SK-N-SH (cell line): ENCODE measurements at regions not wholly inside any gene's neighbourhood (a gene's known extent, or its start where the extent isn't known, plus 50 kb on each side); places are given as distances from the start of the nearest gene placed in this dataset.

ENCODE experiments used
- CTCF ChIA-PET: fragments of 300-600, 350-600 bp; formaldehyde crosslinking; extraction: SDS; loops from one replicate; lab custom pipeline; 2021; lab: Yijun Ruan, JAX
- POLR2A ChIA-PET: fragments of 350-600 bp; sonication (Branson Sonifier 250); formaldehyde crosslinking; extraction: SDS; loops from one replicate; lab custom pipeline; 2020; ENCODE audit warnings: antibody characterized with exemption, inconsistent platforms; lab: Yijun Ruan, JAX
- DNase-seq: peaks from one replicate; pipeline ENCODE4 v3.0.0; 2012
- H2AFZ ChIP-seq: fragments of 200-600 bp; sonication (generic); 2 replicates; pipeline ENCODE4 v1.8.1; 2016; ENCODE audit warnings: antibody characterized with exemption, mild to moderate bottlenecking, low read depth
- H3F3A ChIP-seq: fragments of 200-600 bp; sonication (generic); replicated peaks from 2 replicates; pipeline ENCODE3; 2016; ENCODE audit warnings: antibody characterized with exemption, mild to moderate bottlenecking; ENCODE audit not compliant: insufficient read depth
- H3K27ac ChIP-seq, 2 experiments: fragments of 200-500 bp in 1 of 2; fragments of 200-600 bp in 1 of 2; sonication (Bioruptor generic) in 1 of 2; sonication (generic), shearing (Covaris generic) in 1 of 2; 2 replicates each; pipeline versions ENCODE4 v1.5.1 to v1.6.1; 2014 to 2016; ENCODE audit warnings: low read depth in 2 of 2, inconsistent platforms in 1 of 2, low read length in 1 of 2, mild to moderate bottlenecking in 1 of 2, mixed read lengths in 1 of 2
- H3K27me3 ChIP-seq: fragments of 200-600 bp; sonication (generic), shearing (Covaris generic); 2 replicates; pipeline ENCODE4 v1.6.1; 2016; ENCODE audit warnings: mixed run types; ENCODE audit not compliant: insufficient read depth
- H3K36me3 ChIP-seq, 2 experiments: fragments of 200-500 bp in 1 of 2; fragments of 200-600 bp in 1 of 2; sonication (Bioruptor generic) in 1 of 2; sonication (generic) in 1 of 2; replicated peaks in 1 of 2; 2 replicates each; pipeline versions ENCODE3 to v1.5.1; 2014 to 2016; ENCODE audit warnings: low read length in 1 of 2, mild to moderate bottlenecking in 1 of 2; ENCODE audit not compliant: insufficient read depth in 2 of 2, control insufficient read depth in 1 of 2
- H3K4me1 ChIP-seq, 2 experiments: fragments of 200-500 bp in 1 of 2; fragments of 200-600 bp in 1 of 2; sonication (Bioruptor generic) in 1 of 2; sonication (generic), shearing (Covaris generic) in 1 of 2; 2 replicates each; pipeline versions ENCODE4 v1.5.1 to v1.6.1; 2014 to 2016; ENCODE audit warnings: low read depth in 1 of 2, low read length in 1 of 2, mixed run types in 1 of 2; ENCODE audit not compliant: insufficient read depth in 2 of 2, control insufficient read depth in 1 of 2
- H3K4me2 ChIP-seq: fragments of 200-600 bp; sonication (generic), shearing (Covaris generic); 2 replicates; pipeline ENCODE4 v1.6.1; 2017; ENCODE audit warnings: mixed run types
- H3K4me3 ChIP-seq, 2 experiments: fragments of 200-500 bp in 1 of 2; fragments of 200-600 bp in 1 of 2; sonication (Bioruptor generic) in 1 of 2; sonication (generic), shearing (Covaris generic) in 1 of 2; 2 replicates each; pipeline versions ENCODE4 v1.5.1 to v1.8.1; 2014 to 2016; ENCODE audit warnings: low read depth in 2 of 2, inconsistent platforms in 1 of 2, low read length in 1 of 2, mild to moderate bottlenecking in 1 of 2, mixed read lengths in 1 of 2, moderate library complexity in 1 of 2
- H3K79me2 ChIP-seq: fragments of 200-600 bp; sonication (generic); 2 replicates; pipeline ENCODE4 v1.8.1; 2017; ENCODE audit warnings: mild to moderate bottlenecking; ENCODE audit not compliant: insufficient read depth
- H3K9ac ChIP-seq: fragments of 200-600 bp; sonication (generic); 2 replicates; pipeline ENCODE4 v1.6.1; 2017; ENCODE audit warnings: mixed run types
- H3K9me2 ChIP-seq: fragments of 200-600 bp; sonication (generic); 2 replicates; pipeline ENCODE4 v1.6.1; 2017; ENCODE audit warnings: mixed run types
- H3K9me3 ChIP-seq: fragments of 200-600 bp; sonication (generic); 2 replicates; pipeline ENCODE4 v1.6.1; 2017; ENCODE audit warnings: mixed run types, mild to moderate bottlenecking, moderate library complexity
- H4K20me1 ChIP-seq: fragments of 200-600 bp; sonication (generic); 2 replicates; pipeline ENCODE4 v1.6.1; 2017; ENCODE audit warnings: mild to moderate bottlenecking, mixed run types; ENCODE audit not compliant: insufficient read depth
- EP300 ChIP-seq, 2 experiments: IDR thresholded peaks; 2 replicates each; pipeline versions ENCODE4 v1.4.0 to v1.6.1; 2012; ENCODE audit warnings: borderline replicate concordance in 1 of 2, low read depth in 1 of 2, low read length in 1 of 2
- FOSL2 ChIP-seq: IDR thresholded peaks from 2 replicates; pipeline ENCODE4 v1.4.0; 2012; ENCODE audit warnings: low read depth, mild to moderate bottlenecking, moderate library complexity, borderline replicate concordance
- JUND ChIP-seq: IDR thresholded peaks from 2 replicates; pipeline ENCODE4 v1.4.0; 2012
- NFIC ChIP-seq: IDR thresholded peaks from 2 replicates; pipeline ENCODE4 v1.4.0; 2012; ENCODE audit warnings: borderline replicate concordance
- RXRA ChIP-seq: IDR thresholded peaks from 2 replicates; pipeline ENCODE4 v1.4.0; 2012; ENCODE audit warnings: low read depth, mild to moderate bottlenecking, borderline replicate concordance
- SMC3 ChIP-seq: IDR thresholded peaks from 2 replicates; pipeline ENCODE4 v1.6.1; 2012; ENCODE audit warnings: low read depth, low read length, improper control_type of control experiment
- TCF12 ChIP-seq: IDR thresholded peaks from 2 replicates; pipeline ENCODE4 v1.4.0; 2012
- TEAD4 ChIP-seq: IDR thresholded peaks from 2 replicates; pipeline ENCODE4 v1.4.0; 2012; ENCODE audit warnings: mild to moderate bottlenecking, borderline replicate concordance; ENCODE audit not compliant: insufficient read depth
- WGBS: methylation state at CpG from one replicate; pipeline ENCODE4 v1.1.6; 2017; ENCODE audit warnings: low lambda C conversion rate; 5-methylcytosine and 5-hydroxymethylcytosine counted together
- TF ChIP-seq, protein P1 (sequence below): fragments of 200-600 bp; sonication (generic); IDR thresholded peaks from 2 replicates; pipeline ENCODE4 v1.6.1; 2017; ENCODE audit warnings: antibody characterized with exemption, mild to moderate bottlenecking, moderate library complexity
- TF ChIP-seq, protein P2 (sequence below): IDR thresholded peaks from 2 replicates; pipeline ENCODE4 v1.4.0; 2012; ENCODE audit warnings: low read depth
- TF ChIP-seq, protein P3 (sequence below): IDR thresholded peaks from 2 replicates; pipeline ENCODE4; 2012

DNA sequence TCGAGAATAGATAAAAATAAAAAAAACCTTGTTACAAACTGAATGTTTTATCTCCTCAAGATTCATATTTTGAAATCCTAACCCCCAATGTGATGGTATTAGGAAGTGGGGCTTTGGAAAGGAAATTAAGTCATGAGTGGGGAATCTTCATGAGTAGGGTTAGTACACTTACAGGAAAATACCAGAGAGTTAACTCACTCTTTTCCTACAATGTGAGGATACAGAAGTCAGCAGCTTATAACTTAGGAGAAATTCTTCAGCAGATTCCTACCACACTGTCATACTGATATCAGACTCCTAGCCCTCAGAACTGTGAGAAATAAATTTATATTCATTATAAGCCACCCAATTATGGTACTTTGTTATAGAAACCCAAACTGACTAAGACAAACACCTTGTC, 453.1 kb downstream of the GBE1 start:
- Histone ChIP-seq H3K79me2 (no peaks in the 10 kb centered on the region), H2AFZ (peak overlapping the region; percentile 48; the same call in 1 of the 2 replicates), H3K27ac (peak overlapping the region in 1 of 2 experiments; percentile 36; a peak in 2 of 4 replicates), H3K4me3 (no peak overlapping the region), H3K9ac (no peak overlapping the region), H3K4me2 (peak overlapping the region; percentile 1; the same call in 1 of the 2 replicates), H3K9me2 (no peaks in the 10 kb centered on the region), H3K36me3 (no peaks in the 10 kb centered on the region), H3K4me1 (peaks cover 0 to 13% of the 10 kb centered on the region in 2 experiments; a peak in 2 of 4 replicates), H3K27me3 (no peaks in the 10 kb centered on the region)
- POLR2A ChIA-PET: no interaction called here
- CTCF ChIA-PET: interaction anchor here (0.6 to 1.5 kb wide), 2 partner anchors 13 to 25 kb away, joined by 3 read pairs; no protein-coding TSS in a partner anchor
- WGBS: 71% methylated on average over 1 of the region's 1 CpG
- DNase-seq: no peak
- no peak for TF ChIP-seq RXRA
- TF ChIP-seq, protein P1, sequence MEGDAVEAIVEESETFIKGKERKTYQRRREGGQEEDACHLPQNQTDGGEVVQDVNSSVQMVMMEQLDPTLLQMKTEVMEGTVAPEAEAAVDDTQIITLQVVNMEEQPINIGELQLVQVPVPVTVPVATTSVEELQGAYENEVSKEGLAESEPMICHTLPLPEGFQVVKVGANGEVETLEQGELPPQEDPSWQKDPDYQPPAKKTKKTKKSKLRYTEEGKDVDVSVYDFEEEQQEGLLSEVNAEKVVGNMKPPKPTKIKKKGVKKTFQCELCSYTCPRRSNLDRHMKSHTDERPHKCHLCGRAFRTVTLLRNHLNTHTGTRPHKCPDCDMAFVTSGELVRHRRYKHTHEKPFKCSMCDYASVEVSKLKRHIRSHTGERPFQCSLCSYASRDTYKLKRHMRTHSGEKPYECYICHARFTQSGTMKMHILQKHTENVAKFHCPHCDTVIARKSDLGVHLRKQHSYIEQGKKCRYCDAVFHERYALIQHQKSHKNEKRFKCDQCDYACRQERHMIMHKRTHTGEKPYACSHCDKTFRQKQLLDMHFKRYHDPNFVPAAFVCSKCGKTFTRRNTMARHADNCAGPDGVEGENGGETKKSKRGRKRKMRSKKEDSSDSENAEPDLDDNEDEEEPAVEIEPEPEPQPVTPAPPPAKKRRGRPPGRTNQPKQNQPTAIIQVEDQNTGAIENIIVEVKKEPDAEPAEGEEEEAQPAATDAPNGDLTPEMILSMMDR: no peak
- 0 out of 2 replicates have a peak, but pooled peaks have one; percentile 19 for TF ChIP-seq JUND
- TF ChIP-seq FOSL2: peak; percentile 43; the same call in 1 of the 2 replicates
- TF ChIP-seq, protein P2, sequence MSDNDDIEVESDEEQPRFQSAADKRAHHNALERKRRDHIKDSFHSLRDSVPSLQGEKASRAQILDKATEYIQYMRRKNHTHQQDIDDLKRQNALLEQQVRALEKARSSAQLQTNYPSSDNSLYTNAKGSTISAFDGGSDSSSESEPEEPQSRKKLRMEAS: no peak
- peak; percentile 48; the same call in 1 of the 2 replicates for TF ChIP-seq TEAD4
- peak; percentile 13; the same call in 1 of the 2 replicates for TF ChIP-seq TCF12
- no peak for TF ChIP-seq EP300 (IDR thresholded peaks at IDR 0.05; ENCODE audit: borderline replicate concordance in 1 of 2, low read depth in 1 of 2, low read length in 1 of 2)
- no peak for TF ChIP-seq NFIC
- no peak for TF ChIP-seq SMC3
- TF ChIP-seq, all 33 proteins: peak for 4
- Histone ChIP-seq H3K9me3 (no peaks in the 10 kb centered on the region), H3F3A (no peaks in the 10 kb centered on the region), H4K20me1 (no peaks in the 10 kb centered on the region)

DNA sequence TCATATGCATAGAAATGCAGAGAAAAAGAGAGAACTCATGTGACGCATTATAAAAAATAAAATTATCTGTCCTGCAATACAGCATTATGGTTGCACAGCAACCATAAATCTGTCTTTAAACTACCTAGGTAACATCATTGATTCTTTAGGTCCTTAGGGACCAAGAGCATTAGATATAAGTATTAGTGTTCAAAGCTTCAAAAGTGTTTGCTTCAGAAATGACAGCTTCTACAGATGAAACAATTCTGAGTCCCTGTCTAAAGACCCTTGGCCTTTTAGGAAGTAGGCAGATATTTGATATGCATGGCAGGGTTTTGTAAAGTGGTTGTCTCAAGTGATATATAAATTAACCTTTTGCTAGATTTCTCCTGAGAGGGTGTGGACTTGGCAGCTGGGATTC, 454.2 kb downstream of the GBE1 start:
- no peaks in the 10 kb centered on the region for H3K79me2 ChIP-seq
- no peaks in the 10 kb centered on the region for H3K9me2 ChIP-seq
- DNase-seq: no peak
- no peak overlapping the region for H3K4me3 ChIP-seq
- POLR2A ChIA-PET: no interaction called here
- no peak overlapping the region for H3K27ac ChIP-seq
- H3K4me1 ChIP-seq: peaks cover 2 to 13% of the 10 kb centered on the region in 2 experiments; a peak in 2 of 4 replicates
- TF ChIP-seq, protein P3, sequence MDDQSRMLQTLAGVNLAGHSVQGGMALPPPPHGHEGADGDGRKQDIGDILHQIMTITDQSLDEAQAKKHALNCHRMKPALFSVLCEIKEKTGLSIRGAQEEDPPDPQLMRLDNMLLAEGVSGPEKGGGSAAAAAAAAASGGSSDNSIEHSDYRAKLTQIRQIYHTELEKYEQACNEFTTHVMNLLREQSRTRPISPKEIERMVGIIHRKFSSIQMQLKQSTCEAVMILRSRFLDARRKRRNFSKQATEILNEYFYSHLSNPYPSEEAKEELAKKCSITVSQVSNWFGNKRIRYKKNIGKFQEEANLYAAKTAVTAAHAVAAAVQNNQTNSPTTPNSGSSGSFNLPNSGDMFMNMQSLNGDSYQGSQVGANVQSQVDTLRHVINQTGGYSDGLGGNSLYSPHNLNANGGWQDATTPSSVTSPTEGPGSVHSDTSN: no peak
- TF ChIP-seq TCF12 (no peak), EP300 (IDR thresholded peaks at IDR 0.05; ENCODE audit: borderline replicate concordance in 1 of 2, low read depth in 1 of 2, low read length in 1 of 2) (no peak)
- CTCF ChIA-PET: interaction anchor here (7.5 kb wide), 1 partner anchor 32 kb away, joined by 52 read pairs; no protein-coding TSS in a partner anchor
- H3K27me3 ChIP-seq: no peaks in the 10 kb centered on the region
- H2AFZ ChIP-seq: no peak overlapping the region
- H3K4me2 ChIP-seq: no peak overlapping the region
- 100% methylated on average over 1 of the region's 1 CpG for WGBS
- no peaks in the 10 kb centered on the region for H3K36me3 ChIP-seq
- H3K9ac ChIP-seq: no peak overlapping the region
- H4K20me1 ChIP-seq: no peaks in the 10 kb centered on the region
- H3K9me3 ChIP-seq: no peaks in the 10 kb centered on the region
- H3F3A ChIP-seq: no peaks in the 10 kb centered on the region
